ENCODE measurements at regions not wholly inside any gene's neighbourhood (a gene's known extent, or its start where the extent isn't known, plus 50 kb on each side); places are given as distances from the start of the nearest gene placed in this dataset.

GRCh38 chr13:22325761-22326160 lies 654.9 kb downstream of the FGF9 start:
- Histone ChIP-seq H4K91ac (ENCODE audit: insufficient read depth, low read depth, low read length) (no peak overlapping the region), H2BK5ac (ENCODE audit: low read depth, low read length, poor library complexity, severe bottlenecking) (no peak overlapping the region), H3K9me3 (ENCODE audit: control insufficient read depth, insufficient read depth, low read length) (no peaks in the 10 kb centered on the region), H2AK9ac (replicated peaks; ENCODE audit: low read depth, low read length, poor library complexity) (no peak overlapping the region), H3K56ac (ENCODE audit: extremely low read depth, insufficient read depth, low read length) (no peak overlapping the region), H4K8ac (ENCODE audit: low read depth in 2 of 2, low read length in 2 of 2) (no peak overlapping the region), H3K27me3 (ENCODE audit: control insufficient read depth, insufficient read depth, low read length) (no peaks in the 10 kb centered on the region), H2AFZ (replicated peaks; ENCODE audit: low read length, poor library complexity) (no peak overlapping the region), H3K9ac (ENCODE audit: low read depth, low read length) (no peak overlapping the region), H3K9me1 (ENCODE audit: insufficient read depth, low read length) (no peaks in the 10 kb centered on the region), H2BK20ac (ENCODE audit: low read depth, low read length) (no peak overlapping the region), H3K14ac (replicated peaks; ENCODE audit: low read depth, low read length) (no peak overlapping the region), H3K4me1 (ENCODE audit: control insufficient read depth, insufficient read depth, low read length) (no peaks in the 10 kb centered on the region), H3K4ac (ENCODE audit: low read depth, low read length) (no peak overlapping the region), H2BK120ac (ENCODE audit: low read depth, low read length) (no peak overlapping the region), H3K79me1 (ENCODE audit: low read depth in 1 of 2, low read length in 2 of 2) (no peaks in the 10 kb centered on the region), H2AK5ac (ENCODE audit: low read depth, low read length) (no peak overlapping the region), H4K20me1 (ENCODE audit: insufficient read depth, low read length) (no peaks in the 10 kb centered on the region), H3K4me2 (ENCODE audit: low read depth, low read length) (no peak overlapping the region), H3K23ac (ENCODE audit: low read depth, low read length) (no peak overlapping the region), H3K36me3 (ENCODE audit: control insufficient read depth, insufficient read depth, low read length) (no peaks in the 10 kb centered on the region), H2BK15ac (ENCODE audit: low read depth, low read length) (no peak overlapping the region), H3K27ac (ENCODE audit: insufficient read depth, low read length) (no peak overlapping the region), H4K5ac (ENCODE audit: low read depth, low read length) (no peak overlapping the region), H3K18ac (ENCODE audit: low read depth, low read length) (no peak overlapping the region), H3K4me3 (ENCODE audit: insufficient read depth, low read depth, low read length) (no peak overlapping the region)
- intact Hi-C loops (cut with micrococcal nuclease): no loop called here
- no TSS peak for BruUV-seq (replicated peaks)
- no CpG with 5 or more reads among the region's 3 CpGs for WGBS, 2 experiments (ENCODE audit: extremely low coverage in 2 of 2, insufficient read length in 1 of 2)
- no peak for ATAC-seq (ENCODE audit: low read depth)
- TF ChIP-seq CHD1 (IDR thresholded peaks at IDR 0.05; ENCODE audit: low read depth, low read length) (no peak), MXI1 (IDR thresholded peaks at IDR 0.05; ENCODE audit: borderline replicate concordance, low read depth, low read length) (no peak), MAZ (IDR thresholded peaks at IDR 0.05; ENCODE audit: borderline replicate concordance, low read depth, low read length) (no peak), RFX5 (IDR thresholded peaks at IDR 0.05; ENCODE audit: low read depth, low read length) (no peak), CEBPB (IDR thresholded peaks at IDR 0.05; ENCODE audit: low read depth, low read length) (no peak), RCOR1 (IDR thresholded peaks at IDR 0.05; ENCODE audit: insufficient replicate concordance, low read length) (no peak), SMC3 (IDR thresholded peaks at IDR 0.05; ENCODE audit: low read depth, low read length) (no peak), NFE2L2 (IDR thresholded peaks at IDR 0.05; ENCODE audit: low read depth, low read length) (no peak), FOS (IDR thresholded peaks at IDR 0.05; ENCODE audit: low read depth, low read length) (no peak), RAD21 (IDR thresholded peaks at IDR 0.05; ENCODE audit: low read length) (no peak), MAFK (IDR thresholded peaks at IDR 0.05; ENCODE audit: low read depth, low read length) (no peak), BHLHE40 (IDR thresholded peaks at IDR 0.05; ENCODE audit: low read depth, low read length) (no peak)
- TF ChIP-seq, protein P1, sequence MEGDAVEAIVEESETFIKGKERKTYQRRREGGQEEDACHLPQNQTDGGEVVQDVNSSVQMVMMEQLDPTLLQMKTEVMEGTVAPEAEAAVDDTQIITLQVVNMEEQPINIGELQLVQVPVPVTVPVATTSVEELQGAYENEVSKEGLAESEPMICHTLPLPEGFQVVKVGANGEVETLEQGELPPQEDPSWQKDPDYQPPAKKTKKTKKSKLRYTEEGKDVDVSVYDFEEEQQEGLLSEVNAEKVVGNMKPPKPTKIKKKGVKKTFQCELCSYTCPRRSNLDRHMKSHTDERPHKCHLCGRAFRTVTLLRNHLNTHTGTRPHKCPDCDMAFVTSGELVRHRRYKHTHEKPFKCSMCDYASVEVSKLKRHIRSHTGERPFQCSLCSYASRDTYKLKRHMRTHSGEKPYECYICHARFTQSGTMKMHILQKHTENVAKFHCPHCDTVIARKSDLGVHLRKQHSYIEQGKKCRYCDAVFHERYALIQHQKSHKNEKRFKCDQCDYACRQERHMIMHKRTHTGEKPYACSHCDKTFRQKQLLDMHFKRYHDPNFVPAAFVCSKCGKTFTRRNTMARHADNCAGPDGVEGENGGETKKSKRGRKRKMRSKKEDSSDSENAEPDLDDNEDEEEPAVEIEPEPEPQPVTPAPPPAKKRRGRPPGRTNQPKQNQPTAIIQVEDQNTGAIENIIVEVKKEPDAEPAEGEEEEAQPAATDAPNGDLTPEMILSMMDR (conservative IDR thresholded peaks at IDR 0.05; ENCODE audit: low read depth, low read length): no peak
- TF ChIP-seq, protein P2, sequence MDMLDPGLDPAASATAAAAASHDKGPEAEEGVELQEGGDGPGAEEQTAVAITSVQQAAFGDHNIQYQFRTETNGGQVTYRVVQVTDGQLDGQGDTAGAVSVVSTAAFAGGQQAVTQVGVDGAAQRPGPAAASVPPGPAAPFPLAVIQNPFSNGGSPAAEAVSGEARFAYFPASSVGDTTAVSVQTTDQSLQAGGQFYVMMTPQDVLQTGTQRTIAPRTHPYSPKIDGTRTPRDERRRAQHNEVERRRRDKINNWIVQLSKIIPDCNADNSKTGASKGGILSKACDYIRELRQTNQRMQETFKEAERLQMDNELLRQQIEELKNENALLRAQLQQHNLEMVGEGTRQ (IDR thresholded peaks at IDR 0.05; ENCODE audit: low read depth, low read length): no peak
- ChIA-PET POLR2A (ENCODE audit: unreplicated experiment) (no interaction called here), CTCF (no interaction called here)
- dilution Hi-C loops (cut with HindIII; ENCODE audit: low sequenced_read_pairs, unreplicated experiment): no loop called here
- in situ Hi-C loops (cut with MboI; ENCODE audit: low sequenced_read_pairs): no loop called here
- no peak for DNase-seq
